ENCODE measurements at regions not wholly inside any gene's neighbourhood (a gene's known extent, or its start where the extent isn't known, plus 50 kb on each side); places are given as distances from the start of the nearest gene placed in this dataset.

- no peak for TF ChIP-seq CTCF (conservative IDR thresholded peaks at IDR 0.05; ENCODE audit: low read depth, low read length)
- Histone ChIP-seq H3K4me1 (ENCODE audit: low read depth, poor library complexity, severe bottlenecking) (no peaks in the 10 kb centered on the region), H3K9ac (no peak overlapping the region), H3K79me2 (ENCODE audit: insufficient read depth, low read depth) (no peaks in the 10 kb centered on the region), H3K27ac (no peak overlapping the region), H3K4me3 (IDR thresholded peaks at IDR 0.05; ENCODE audit: insufficient read depth, low read depth, low read length) (no peak overlapping the region), H2AFZ (ENCODE audit: low read depth) (no peak overlapping the region), H3K4me2 (no peak overlapping the region), H4K20me1 (ENCODE audit: insufficient read depth) (no peaks in the 10 kb centered on the region), H3K27me3 (ENCODE audit: insufficient read depth, low read depth) (no peaks in the 10 kb centered on the region), H3K36me3 (ENCODE audit: insufficient read depth) (no peaks in the 10 kb centered on the region)
These were observed 69.2 kb upstream of the MYO10 start for GRCh38 chr5:17005107-17005828.

GRCh38 chr5:17012289-17012688 lies 76.2 kb upstream of the MYO10 start:
- Histone ChIP-seq H3K4me1 (ENCODE audit: low read depth, poor library complexity, severe bottlenecking) (no peaks in the 10 kb centered on the region), H3K36me3 (ENCODE audit: insufficient read depth) (no peaks in the 10 kb centered on the region), H3K79me2 (ENCODE audit: insufficient read depth, low read depth) (no peaks in the 10 kb centered on the region), H3K9ac (no peak overlapping the region), H3K4me2 (no peak overlapping the region), H3K4me3 (IDR thresholded peaks at IDR 0.05; ENCODE audit: insufficient read depth, low read depth, low read length) (no peak overlapping the region), H2AFZ (ENCODE audit: low read depth) (no peak overlapping the region), H3K27ac (no peak overlapping the region), H4K20me1 (ENCODE audit: insufficient read depth) (no peaks in the 10 kb centered on the region), H3K27me3 (ENCODE audit: insufficient read depth, low read depth) (no peaks in the 10 kb centered on the region)
- no peak for TF ChIP-seq CTCF (conservative IDR thresholded peaks at IDR 0.05; ENCODE audit: low read depth, low read length)

- Histone ChIP-seq H3K9ac (no peak overlapping the region), H3K79me2 (ENCODE audit: insufficient read depth, low read depth) (no peaks in the 10 kb centered on the region), H2AFZ (ENCODE audit: low read depth) (no peak overlapping the region), H3K27me3 (ENCODE audit: insufficient read depth, low read depth) (no peaks in the 10 kb centered on the region), H3K27ac (no peak overlapping the region), H3K36me3 (ENCODE audit: insufficient read depth) (no peaks in the 10 kb centered on the region), H3K4me1 (ENCODE audit: low read depth, poor library complexity, severe bottlenecking) (no peaks in the 10 kb centered on the region), H3K4me3 (IDR thresholded peaks at IDR 0.05; ENCODE audit: insufficient read depth, low read depth, low read length) (no peak overlapping the region), H4K20me1 (ENCODE audit: insufficient read depth) (no peaks in the 10 kb centered on the region), H3K4me2 (no peak overlapping the region)
- no peak for TF ChIP-seq CTCF (conservative IDR thresholded peaks at IDR 0.05; ENCODE audit: low read depth, low read length)
These were observed 78.6 kb upstream of the MYO10 start for GRCh38 chr5:17014686-17015085.

- Histone ChIP-seq H4K20me1 (ENCODE audit: insufficient read depth) (no peaks in the 10 kb centered on the region), H3K27me3 (ENCODE audit: insufficient read depth, low read depth) (no peaks in the 10 kb centered on the region), H3K4me2 (no peak overlapping the region), H3K4me3 (IDR thresholded peaks at IDR 0.05; ENCODE audit: insufficient read depth, low read depth, low read length) (no peak overlapping the region), H3K4me1 (ENCODE audit: low read depth, poor library complexity, severe bottlenecking) (peaks cover 8% of the 10 kb centered on the region), H3K27ac (no peak overlapping the region), H3K79me2 (ENCODE audit: insufficient read depth, low read depth) (no peaks in the 10 kb centered on the region), H3K9ac (no peak overlapping the region), H3K36me3 (ENCODE audit: insufficient read depth) (no peaks in the 10 kb centered on the region), H2AFZ (ENCODE audit: low read depth) (no peak overlapping the region)
- no peak for TF ChIP-seq CTCF (conservative IDR thresholded peaks at IDR 0.05; ENCODE audit: low read depth, low read length)
These were observed 82.8 kb upstream of the MYO10 start for GRCh38 chr5:17018871-17019270.
